GM23338 (cell line): ENCODE measurements at regions not wholly inside any gene's neighbourhood (a gene's known extent, or its start where the extent isn't known, plus 50 kb on each side); places are given as distances from the start of the nearest gene placed in this dataset.

Experiments used
- ATAC-seq: fragments of 200-7000 bp; cut with Tn5 transposase; 3 replicates; pipeline ENCODE4 v1.9.1; 2020
- DNase-seq: peaks from one replicate; pipeline ENCODE4 v3.0.0-alpha.2; 2015; ENCODE audit warnings: low spot score
- H2AFZ ChIP-seq: fragments of 200-600 bp; sonication (generic); 2 replicates; pipeline ENCODE4 v1.8.0; 2016; ENCODE audit warnings: antibody characterized with exemption, mild to moderate bottlenecking, moderate library complexity
- H3F3A ChIP-seq: fragments of 200-600 bp; sonication (generic); replicated peaks from 2 replicates; pipeline ENCODE4 v1.8.0; 2017; ENCODE audit warnings: antibody characterized with exemption, mixed run types, low read depth
- H3K27ac ChIP-seq: fragments of 200-600 bp; sonication (generic); 2 replicates; pipeline ENCODE4 v1.6.1; 2016; ENCODE audit warnings: low read depth
- H3K27me3 ChIP-seq: fragments of 200-600 bp; sonication (generic); 2 replicates; pipeline ENCODE4 v1.8.0; 2016; ENCODE audit warnings: mild to moderate bottlenecking, mixed run types, moderate library complexity; ENCODE audit not compliant: insufficient read depth
- H3K36me3 ChIP-seq: fragments of 200-600 bp; sonication (generic); 2 replicates; pipeline ENCODE4 v1.8.0; 2016; ENCODE audit warnings: mild to moderate bottlenecking; ENCODE audit not compliant: insufficient read depth
- H3K4me1 ChIP-seq: fragments of 200-600 bp; sonication (generic); 2 replicates; pipeline ENCODE4 v1.8.0; 2016; ENCODE audit warnings: mild to moderate bottlenecking, moderate library complexity; ENCODE audit not compliant: insufficient read depth
- H3K4me2 ChIP-seq: fragments of 200-600 bp; sonication (generic); 2 replicates; pipeline ENCODE4 v1.7.1; 2017; ENCODE audit warnings: mixed run types
- H3K4me3 ChIP-seq: fragments of 200-600 bp; sonication (generic); 2 replicates; pipeline ENCODE4 v1.6.1; 2016; ENCODE audit warnings: mixed run types
- H3K79me2 ChIP-seq: fragments of 200-600 bp; sonication (generic); replicated peaks from 2 replicates; pipeline ENCODE4 v1.8.0; 2017; ENCODE audit warnings: mild to moderate bottlenecking; ENCODE audit not compliant: insufficient read depth
- H3K9me2 ChIP-seq: fragments of 200-600 bp; sonication (generic); 2 replicates; pipeline ENCODE4 v1.8.0; 2017; ENCODE audit not compliant: insufficient read depth
- H4K20me1 ChIP-seq: fragments of 200-600 bp; sonication (generic); replicated peaks from 2 replicates; pipeline ENCODE4 v1.8.0; 2017; ENCODE audit warnings: mild to moderate bottlenecking; ENCODE audit not compliant: insufficient read depth
- H3K27ac Mint-ChIP-seq: 2 replicates; pipeline ENCODE4 v1.8.0; 2020; ENCODE audit warnings: inconsistent platforms, mild to moderate bottlenecking, moderate library complexity, mixed read lengths
- H3K27me3 Mint-ChIP-seq: 3 replicates; pipeline ENCODE4 v1.8.0; 2022; ENCODE audit warnings: low read depth, mild to moderate bottlenecking, moderate library complexity, mixed read lengths, inconsistent platforms; ENCODE audit not compliant: insufficient read depth, poor library complexity
- H3K36me3 Mint-ChIP-seq: 3 replicates; pipeline ENCODE4 v1.8.0; 2021; ENCODE audit warnings: low read depth, mild to moderate bottlenecking, inconsistent platforms, moderate library complexity, mixed read lengths
- H3K4me1 Mint-ChIP-seq: 3 replicates; pipeline ENCODE4 v1.8.0; 2020; ENCODE audit warnings: mild to moderate bottlenecking, inconsistent platforms, mixed read lengths
- H3K4me3 Mint-ChIP-seq: 3 replicates; pipeline ENCODE4 v1.8.0; 2021; ENCODE audit warnings: moderate library complexity, mild to moderate bottlenecking, inconsistent platforms, mixed read lengths
- H3K9me3 Mint-ChIP-seq: 3 replicates; pipeline ENCODE4 v1.8.0; 2020; ENCODE audit warnings: moderate library complexity, mild to moderate bottlenecking, inconsistent platforms, mixed read lengths
- CREB1 ChIP-seq: fragments of 250-450 bp; sonication (Bioruptor Pico); IDR thresholded peaks from 2 replicates; pipeline ENCODE4 v1.5.0; 2020; ENCODE audit warnings: low read depth, mild to moderate bottlenecking, moderate library complexity
- EZH2phosphoT487 ChIP-seq: fragments of 200-600 bp; sonication (generic); IDR thresholded peaks from one replicate; pipeline ENCODE4 v1.8.1; 2018; ENCODE audit warnings: antibody characterized with exemption; ENCODE audit not compliant: unreplicated experiment
- JUNB ChIP-seq: IDR thresholded peaks from one replicate; pipeline ENCODE4 v1.6.1; 2016; ENCODE audit warnings: antibody characterized with exemption; ENCODE audit not compliant: unreplicated experiment
- NANOG ChIP-seq: IDR thresholded peaks from 2 replicates; pipeline ENCODE4 v1.6.1; 2016; ENCODE audit warnings: antibody characterized with exemption, borderline replicate concordance
- STAT1 ChIP-seq: IDR thresholded peaks from one replicate; pipeline ENCODE4 v1.6.1; 2016; ENCODE audit warnings: antibody characterized with exemption; ENCODE audit not compliant: unreplicated experiment
- ZNF114 ChIP-seq: fragments of 250-450 bp; sonication (Bioruptor Pico); IDR thresholded peaks from 2 replicates; pipeline ENCODE4 v1.5.0; 2020; ENCODE audit warnings: mild to moderate bottlenecking, moderate library complexity
- ZNF331 ChIP-seq: fragments of 250-450 bp; sonication (Bioruptor Pico); IDR thresholded peaks from 2 replicates; pipeline ENCODE4 v1.5.0; 2020; ENCODE audit warnings: low read depth, mild to moderate bottlenecking, moderate library complexity
- TF ChIP-seq, protein P1 (sequence below): fragments of 250-450 bp; sonication (Bioruptor Pico); IDR thresholded peaks from 2 replicates; pipeline ENCODE4 v1.5.0; 2020; ENCODE audit warnings: mild to moderate bottlenecking, moderate library complexity
- TF ChIP-seq, protein P2 (sequence below): IDR thresholded peaks from 2 replicates; pipeline ENCODE4 v1.6.1; 2016; ENCODE audit warnings: antibody characterized with exemption

DNA sequence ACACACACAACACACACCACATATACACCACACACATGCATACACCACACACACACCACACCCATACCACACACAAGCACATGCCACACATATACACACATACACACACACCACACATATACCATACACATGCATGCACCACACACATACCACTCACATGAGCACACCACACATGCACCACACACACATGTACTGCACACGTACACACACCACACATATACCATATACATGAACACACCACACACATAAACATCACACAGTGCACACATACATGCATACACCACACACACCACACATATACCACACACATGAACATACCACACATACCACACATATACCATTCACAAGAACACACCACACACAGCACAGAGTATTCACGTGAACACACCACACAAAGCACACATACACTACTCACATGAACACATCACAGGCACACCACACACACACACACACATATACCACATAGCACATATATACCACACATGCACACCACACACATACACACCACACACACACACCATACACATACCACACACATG, 219.9 kb upstream of the RAB6C start:
- H3K4me1 Mint-ChIP-seq: peaks cover 30% of the 10 kb centered on the region
- Histone ChIP-seq H3K4me1 (peaks cover 17% of the 10 kb centered on the region), H3F3A (no peaks in the 10 kb centered on the region), H4K20me1 (no peaks in the 10 kb centered on the region), H2AFZ (no peak overlapping the region), H3K4me3 (no peak overlapping the region), H3K9me2 (peaks cover 8% of the 10 kb centered on the region), H3K79me2 (no peaks in the 10 kb centered on the region), H3K27me3 (no peaks in the 10 kb centered on the region), H3K36me3 (no peaks in the 10 kb centered on the region), H3K27ac (no peak overlapping the region), H3K4me2 (no peak overlapping the region)
- no peaks in the 10 kb centered on the region; the same call in 1 of the 3 replicates for H3K9me3 Mint-ChIP-seq
- no peaks in the 10 kb centered on the region for H3K36me3 Mint-ChIP-seq
- no peak overlapping the region for H3K4me3 Mint-ChIP-seq
- no peak overlapping the region for H3K27ac Mint-ChIP-seq
- DNase-seq: no peak
- H3K27me3 Mint-ChIP-seq: peaks cover 5% of the 10 kb centered on the region
- TF ChIP-seq EZH2phosphoT487 (no peak), STAT1 (no peak), ZNF114 (CRISPR knock-in tag) (no peak), CREB1 (CRISPR knock-in tag) (no peak), NANOG (no peak), JUNB (no peak), ZNF331 (CRISPR knock-in tag) (no peak)
- TF ChIP-seq, protein P1, sequence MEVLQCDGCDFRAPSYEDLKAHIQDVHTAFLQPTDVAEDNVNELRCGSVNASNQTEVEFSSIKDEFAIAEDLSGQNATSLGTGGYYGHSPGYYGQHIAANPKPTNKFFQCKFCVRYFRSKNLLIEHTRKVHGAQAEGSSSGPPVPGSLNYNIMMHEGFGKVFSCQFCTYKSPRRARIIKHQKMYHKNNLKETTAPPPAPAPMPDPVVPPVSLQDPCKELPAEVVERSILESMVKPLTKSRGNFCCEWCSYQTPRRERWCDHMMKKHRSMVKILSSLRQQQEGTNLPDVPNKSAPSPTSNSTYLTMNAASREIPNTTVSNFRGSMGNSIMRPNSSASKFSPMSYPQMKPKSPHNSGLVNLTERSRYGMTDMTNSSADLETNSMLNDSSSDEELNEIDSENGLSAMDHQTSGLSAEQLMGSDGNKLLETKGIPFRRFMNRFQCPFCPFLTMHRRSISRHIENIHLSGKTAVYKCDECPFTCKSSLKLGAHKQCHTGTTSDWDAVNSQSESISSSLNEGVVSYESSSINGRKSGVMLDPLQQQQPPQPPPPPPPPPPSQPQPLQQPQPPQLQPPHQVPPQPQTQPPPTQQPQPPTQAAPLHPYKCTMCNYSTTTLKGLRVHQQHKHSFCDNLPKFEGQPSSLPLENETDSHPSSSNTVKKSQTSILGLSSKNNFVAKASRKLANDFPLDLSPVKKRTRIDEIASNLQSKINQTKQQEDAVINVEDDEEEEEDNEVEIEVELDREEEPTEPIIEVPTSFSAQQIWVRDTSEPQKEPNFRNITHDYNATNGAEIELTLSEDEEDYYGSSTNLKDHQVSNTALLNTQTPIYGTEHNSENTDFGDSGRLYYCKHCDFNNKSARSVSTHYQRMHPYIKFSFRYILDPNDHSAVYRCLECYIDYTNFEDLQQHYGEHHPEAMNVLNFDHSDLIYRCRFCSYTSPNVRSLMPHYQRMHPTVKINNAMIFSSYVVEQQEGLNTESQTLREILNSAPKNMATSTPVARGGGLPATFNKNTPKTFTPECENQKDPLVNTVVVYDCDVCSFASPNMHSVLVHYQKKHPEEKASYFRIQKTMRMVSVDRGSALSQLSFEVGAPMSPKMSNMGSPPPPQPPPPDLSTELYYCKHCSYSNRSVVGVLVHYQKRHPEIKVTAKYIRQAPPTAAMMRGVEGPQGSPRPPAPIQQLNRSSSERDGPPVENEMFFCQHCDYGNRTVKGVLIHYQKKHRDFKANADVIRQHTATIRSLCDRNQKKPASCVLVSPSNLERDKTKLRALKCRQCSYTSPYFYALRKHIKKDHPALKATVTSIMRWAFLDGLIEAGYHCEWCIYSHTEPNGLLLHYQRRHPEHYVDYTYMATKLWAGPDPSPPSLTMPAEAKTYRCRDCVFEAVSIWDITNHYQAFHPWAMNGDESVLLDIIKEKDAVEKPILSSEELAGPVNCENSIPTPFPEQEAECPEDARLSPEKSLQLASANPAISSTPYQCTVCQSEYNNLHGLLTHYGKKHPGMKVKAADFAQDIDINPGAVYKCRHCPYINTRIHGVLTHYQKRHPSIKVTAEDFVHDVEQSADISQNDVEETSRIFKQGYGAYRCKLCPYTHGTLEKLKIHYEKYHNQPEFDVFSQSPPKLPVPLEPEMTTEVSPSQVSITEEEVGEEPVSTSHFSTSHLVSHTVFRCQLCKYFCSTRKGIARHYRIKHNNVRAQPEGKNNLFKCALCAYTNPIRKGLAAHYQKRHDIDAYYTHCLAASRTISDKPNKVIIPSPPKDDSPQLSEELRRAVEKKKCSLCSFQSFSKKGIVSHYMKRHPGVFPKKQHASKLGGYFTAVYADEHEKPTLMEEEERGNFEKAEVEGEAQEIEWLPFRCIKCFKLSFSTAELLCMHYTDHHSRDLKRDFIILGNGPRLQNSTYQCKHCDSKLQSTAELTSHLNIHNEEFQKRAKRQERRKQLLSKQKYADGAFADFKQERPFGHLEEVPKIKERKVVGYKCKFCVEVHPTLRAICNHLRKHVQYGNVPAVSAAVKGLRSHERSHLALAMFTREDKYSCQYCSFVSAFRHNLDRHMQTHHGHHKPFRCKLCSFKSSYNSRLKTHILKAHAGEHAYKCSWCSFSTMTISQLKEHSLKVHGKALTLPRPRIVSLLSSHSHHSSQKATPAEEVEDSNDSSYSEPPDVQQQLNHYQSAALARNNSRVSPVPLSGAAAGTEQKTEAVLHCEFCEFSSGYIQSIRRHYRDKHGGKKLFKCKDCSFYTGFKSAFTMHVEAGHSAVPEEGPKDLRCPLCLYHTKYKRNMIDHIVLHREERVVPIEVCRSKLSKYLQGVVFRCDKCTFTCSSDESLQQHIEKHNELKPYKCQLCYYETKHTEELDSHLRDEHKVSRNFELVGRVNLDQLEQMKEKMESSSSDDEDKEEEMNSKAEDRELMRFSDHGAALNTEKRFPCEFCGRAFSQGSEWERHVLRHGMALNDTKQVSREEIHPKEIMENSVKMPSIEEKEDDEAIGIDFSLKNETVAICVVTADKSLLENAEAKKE: no peak
- TF ChIP-seq, protein P2, sequence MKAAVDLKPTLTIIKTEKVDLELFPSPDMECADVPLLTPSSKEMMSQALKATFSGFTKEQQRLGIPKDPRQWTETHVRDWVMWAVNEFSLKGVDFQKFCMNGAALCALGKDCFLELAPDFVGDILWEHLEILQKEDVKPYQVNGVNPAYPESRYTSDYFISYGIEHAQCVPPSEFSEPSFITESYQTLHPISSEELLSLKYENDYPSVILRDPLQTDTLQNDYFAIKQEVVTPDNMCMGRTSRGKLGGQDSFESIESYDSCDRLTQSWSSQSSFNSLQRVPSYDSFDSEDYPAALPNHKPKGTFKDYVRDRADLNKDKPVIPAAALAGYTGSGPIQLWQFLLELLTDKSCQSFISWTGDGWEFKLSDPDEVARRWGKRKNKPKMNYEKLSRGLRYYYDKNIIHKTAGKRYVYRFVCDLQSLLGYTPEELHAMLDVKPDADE: no peak
- ATAC-seq: no peak
